H9 (cell line): ENCODE measurements at regions not wholly inside any gene's neighbourhood (a gene's known extent, or its start where the extent isn't known, plus 50 kb on each side); places are given as distances from the start of the nearest gene placed in this dataset.

Source experiments
- DNase-seq: peaks from one replicate; pipeline ENCODE4 v3.0.0-alpha.2; 2017
- H2AFZ ChIP-seq: one replicate; pipeline ENCODE4 v1.6.1; 2013; ENCODE audit warnings: mild to moderate bottlenecking, low read length, control low read depth, moderate library complexity
- H2AK5ac ChIP-seq: 2 replicates; pipeline ENCODE4 v1.6.1; 2013; ENCODE audit warnings: low read length, control low read depth, mixed read lengths; ENCODE audit not compliant: insufficient read length
- H2BK120ac ChIP-seq: one replicate; pipeline ENCODE4 v1.6.1; 2013; ENCODE audit warnings: low read depth, mild to moderate bottlenecking, low read length, control low read depth, inconsistent platforms; ENCODE audit not compliant: poor library complexity, severe bottlenecking
- H2BK12ac ChIP-seq: 2 replicates; pipeline ENCODE4 v1.6.1; 2013; ENCODE audit warnings: low read length, control low read depth, mixed read lengths, low read depth; ENCODE audit not compliant: insufficient read length
- H2BK15ac ChIP-seq: 2 replicates; pipeline ENCODE4 v1.6.1; 2013; ENCODE audit warnings: low read depth, low read length, control low read depth
- H2BK20ac ChIP-seq: one replicate; pipeline ENCODE4 v1.6.1; 2013; ENCODE audit warnings: low read depth, mild to moderate bottlenecking, low read length, control low read depth, inconsistent platforms; ENCODE audit not compliant: poor library complexity, severe bottlenecking
- H2BK5ac ChIP-seq: 2 replicates; pipeline ENCODE4 v1.6.1; 2013; ENCODE audit warnings: low read length, control low read depth, mixed read lengths; ENCODE audit not compliant: insufficient read length
- H3K14ac ChIP-seq: 2 replicates; pipeline ENCODE4 v1.6.1; 2013; ENCODE audit warnings: low read length, control low read depth; ENCODE audit not compliant: insufficient read depth
- H3K18ac ChIP-seq: 2 replicates; pipeline ENCODE4 v1.6.1; 2013; ENCODE audit warnings: low read depth, mild to moderate bottlenecking, mixed read lengths, low read length, control low read depth; ENCODE audit not compliant: insufficient read length
- H3K23ac ChIP-seq: 2 replicates; pipeline ENCODE4 v1.6.1; 2013; ENCODE audit warnings: low read length, control low read depth, mixed read lengths, low read depth; ENCODE audit not compliant: insufficient read length
- H3K23me2 ChIP-seq: 2 replicates; pipeline ENCODE4 v1.6.1; 2013; ENCODE audit warnings: low read depth, mild to moderate bottlenecking, mixed read lengths, low read length, control low read depth; ENCODE audit not compliant: insufficient read length, poor library complexity, severe bottlenecking
- H3K27ac ChIP-seq: 2 replicates; pipeline ENCODE4 v1.5.1; 2013; ENCODE audit warnings: low read length, control low read depth, mixed read lengths, low read depth; ENCODE audit not compliant: insufficient read length
- H3K27me3 ChIP-seq: 2 replicates; pipeline ENCODE4 v1.6.1; 2013; ENCODE audit warnings: low read length, control low read depth, inconsistent platforms; ENCODE audit not compliant: insufficient read depth
- H3K4ac ChIP-seq: 2 replicates; pipeline ENCODE4 v1.6.1; 2013; ENCODE audit warnings: low read depth, mild to moderate bottlenecking, control low read depth, inconsistent platforms, low read length, moderate library complexity
- H3K4me1 ChIP-seq: 2 replicates; pipeline ENCODE4 v1.6.1; 2013; ENCODE audit warnings: low read length, control low read depth, inconsistent platforms; ENCODE audit not compliant: insufficient read depth
- H3K4me2 ChIP-seq: 2 replicates; pipeline ENCODE4 v1.6.1; 2013; ENCODE audit warnings: low read length, control low read depth, mixed read lengths; ENCODE audit not compliant: insufficient read length, insufficient read depth
- H3K56ac ChIP-seq: 2 replicates; pipeline ENCODE4 v1.6.1; 2013; ENCODE audit warnings: low read depth, mild to moderate bottlenecking, mixed read lengths, low read length, control low read depth; ENCODE audit not compliant: insufficient read length
- H3K79me1 ChIP-seq: 2 replicates; pipeline ENCODE4 v1.6.1; 2013; ENCODE audit warnings: low read depth, mild to moderate bottlenecking, moderate library complexity, low read length, control low read depth, inconsistent platforms; ENCODE audit not compliant: insufficient read depth, poor library complexity, severe bottlenecking
- H3K79me2 ChIP-seq: 2 replicates; pipeline ENCODE4 v1.6.1; 2013; ENCODE audit warnings: low read length, control low read depth, inconsistent platforms; ENCODE audit not compliant: insufficient read depth
- H3K9ac ChIP-seq: 2 replicates; pipeline ENCODE4 v1.6.1; 2013; ENCODE audit warnings: low read length, control low read depth, mixed read lengths; ENCODE audit not compliant: insufficient read length; ENCODE audit errors: extremely low read depth
- H3K9me3 ChIP-seq: one replicate; pipeline ENCODE4 v1.6.1; 2013; ENCODE audit warnings: low read depth, low read length, inconsistent platforms; ENCODE audit not compliant: control insufficient read depth
- H3T11ph ChIP-seq: one replicate; pipeline ENCODE4 v1.6.1; 2013; ENCODE audit warnings: mild to moderate bottlenecking, low read length, control low read depth, inconsistent platforms
- H4K20me1 ChIP-seq: one replicate; pipeline ENCODE4 v1.6.1; 2013; ENCODE audit not compliant: control insufficient read depth, insufficient read length, insufficient read depth
- H4K5ac ChIP-seq: 2 replicates; pipeline ENCODE4 v1.6.1; 2013; ENCODE audit warnings: low read depth, mild to moderate bottlenecking, mixed read lengths, low read length, control low read depth; ENCODE audit not compliant: insufficient read length
- H4K8ac ChIP-seq: replicated peaks from 2 replicates; pipeline ENCODE4 v1.6.1; 2013; ENCODE audit warnings: low read length, control low read depth, mixed read lengths, low read depth; ENCODE audit not compliant: insufficient read length
- H4K91ac ChIP-seq: 2 replicates; pipeline ENCODE4 v1.6.1; 2013; ENCODE audit warnings: low read depth, mild to moderate bottlenecking, moderate library complexity, mixed read lengths, low read length, control low read depth; ENCODE audit not compliant: insufficient read length
- H3K27ac Mint-ChIP-seq, 3 experiments: 2 replicates in 2 of 3; 3 replicates in 1 of 3; pipeline ENCODE4 v1.8.0; 2020 to 2021; ENCODE audit warnings: mixed read lengths in 3 of 3, mild to moderate bottlenecking in 1 of 3, moderate library complexity in 1 of 3
- H3K27me3 Mint-ChIP-seq: 2 replicates; pipeline ENCODE4 v1.8.0; 2021; ENCODE audit warnings: low read depth, mild to moderate bottlenecking, moderate library complexity, mixed read lengths
- H3K36me3 Mint-ChIP-seq, 3 experiments: 2 replicates in 2 of 3; 3 replicates in 1 of 3; pipeline ENCODE4 v1.8.0; 2020 to 2021; ENCODE audit warnings: low read depth in 3 of 3, mixed read lengths in 3 of 3; ENCODE audit not compliant: insufficient read depth in 1 of 3
- H3K4me1 Mint-ChIP-seq, 2 experiments: 2 replicates each; pipeline ENCODE4 v1.8.0; 2020; ENCODE audit warnings: mixed read lengths in 2 of 2
- H3K4me3 Mint-ChIP-seq, 2 experiments: 2 replicates in 1 of 2; 3 replicates in 1 of 2; pipeline ENCODE4 v1.8.0; 2020 to 2021; ENCODE audit warnings: mild to moderate bottlenecking in 2 of 2, mixed read lengths in 2 of 2, moderate library complexity in 1 of 2
- H3K9me3 Mint-ChIP-seq, 2 experiments: 2 replicates in 1 of 2; 3 replicates in 1 of 2; pipeline ENCODE4 v1.8.0; 2020; ENCODE audit warnings: mild to moderate bottlenecking in 2 of 2, mixed read lengths in 2 of 2, moderate library complexity in 1 of 2
- WGBS: extraction: QIAGEN DNeasy Blood & Tissue Kit; methylation state at CpG from one replicate; pipeline ENCODE4 v1.1.7; 2013; ENCODE audit warnings: missing lambda C conversion rate, low lambda C conversion rate, mixed read lengths; ENCODE audit not compliant: insufficient read length; ENCODE audit errors: extremely low coverage; 5-methylcytosine and 5-hydroxymethylcytosine counted together
- TF ChIP-seq, protein P1 (sequence below): fragments of 200-600 bp; sonication (generic); conservative IDR thresholded peaks from 3 replicates; pipeline ENCODE4 v1.8.0; 2021; ENCODE audit warnings: antibody characterized with exemption, mild to moderate bottlenecking

DNA sequence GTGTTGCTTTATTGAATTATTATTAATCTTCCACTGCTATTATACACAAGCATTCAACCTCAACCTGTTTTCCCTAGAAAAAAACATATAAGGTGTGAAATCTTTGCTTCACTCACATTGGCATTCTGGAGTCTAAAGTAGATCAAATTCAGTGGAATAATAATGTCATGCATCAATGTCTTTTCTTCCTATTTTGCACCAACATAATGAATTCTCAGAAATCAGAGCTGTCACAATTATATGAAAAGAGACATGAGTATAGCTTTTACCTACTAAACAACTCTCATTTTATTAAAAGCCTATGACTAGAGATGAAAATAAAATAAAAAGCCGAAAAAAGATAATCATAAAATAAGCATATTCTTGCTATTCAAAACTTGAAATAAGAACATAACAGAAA lies 96.3 kb upstream of the QRFPR start:
- Histone ChIP-seq H3K4ac (no peak overlapping the region), H3K79me2 (no peaks in the 10 kb centered on the region), H2BK5ac (no peak overlapping the region), H3K23me2 (no peaks in the 10 kb centered on the region), H4K5ac (no peak overlapping the region), H4K20me1 (no peaks in the 10 kb centered on the region), H3K4me1 (no peaks in the 10 kb centered on the region), H2BK20ac (no peak overlapping the region), H3T11ph (no peak overlapping the region), H2AK5ac (no peak overlapping the region), H2BK15ac (no peak overlapping the region), H3K9ac (no peak overlapping the region), H3K79me1 (no peaks in the 10 kb centered on the region), H3K4me2 (no peak overlapping the region), H3K9me3 (no peaks in the 10 kb centered on the region), H3K27ac (no peak overlapping the region), H3K18ac (no peak overlapping the region), H4K8ac (no peak overlapping the region), H2BK120ac (no peak overlapping the region), H4K91ac (no peak overlapping the region), H3K23ac (no peak overlapping the region), H3K27me3 (no peaks in the 10 kb centered on the region), H3K56ac (no peak overlapping the region), H3K14ac (no peak overlapping the region), H2AFZ (no peak overlapping the region), H2BK12ac (no peak overlapping the region)
- Mint-ChIP-seq H3K4me1 (0 out of 4 replicates have a peak, but pooled peaks cover 0 to 2% of the 10 kb centered on the region in 2 experiments), H3K4me3 (no peak overlapping the region), H3K36me3 (no peaks in the 10 kb centered on the region), H3K9me3 (no peaks in the 10 kb centered on the region; a peak in 1 of 5 replicates), H3K27ac (no peak overlapping the region), H3K27me3 (no peaks in the 10 kb centered on the region)
- TF ChIP-seq, protein P1, sequence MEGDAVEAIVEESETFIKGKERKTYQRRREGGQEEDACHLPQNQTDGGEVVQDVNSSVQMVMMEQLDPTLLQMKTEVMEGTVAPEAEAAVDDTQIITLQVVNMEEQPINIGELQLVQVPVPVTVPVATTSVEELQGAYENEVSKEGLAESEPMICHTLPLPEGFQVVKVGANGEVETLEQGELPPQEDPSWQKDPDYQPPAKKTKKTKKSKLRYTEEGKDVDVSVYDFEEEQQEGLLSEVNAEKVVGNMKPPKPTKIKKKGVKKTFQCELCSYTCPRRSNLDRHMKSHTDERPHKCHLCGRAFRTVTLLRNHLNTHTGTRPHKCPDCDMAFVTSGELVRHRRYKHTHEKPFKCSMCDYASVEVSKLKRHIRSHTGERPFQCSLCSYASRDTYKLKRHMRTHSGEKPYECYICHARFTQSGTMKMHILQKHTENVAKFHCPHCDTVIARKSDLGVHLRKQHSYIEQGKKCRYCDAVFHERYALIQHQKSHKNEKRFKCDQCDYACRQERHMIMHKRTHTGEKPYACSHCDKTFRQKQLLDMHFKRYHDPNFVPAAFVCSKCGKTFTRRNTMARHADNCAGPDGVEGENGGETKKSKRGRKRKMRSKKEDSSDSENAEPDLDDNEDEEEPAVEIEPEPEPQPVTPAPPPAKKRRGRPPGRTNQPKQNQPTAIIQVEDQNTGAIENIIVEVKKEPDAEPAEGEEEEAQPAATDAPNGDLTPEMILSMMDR: no peak
- no CpG with 5 or more reads among the region's 1 CpG for WGBS
- no peak for DNase-seq
